ENCODE measurements at regions not wholly inside any gene's neighbourhood (a gene's known extent, or its start where the extent isn't known, plus 50 kb on each side); places are given as distances from the start of the nearest gene placed in this dataset.

DNA sequence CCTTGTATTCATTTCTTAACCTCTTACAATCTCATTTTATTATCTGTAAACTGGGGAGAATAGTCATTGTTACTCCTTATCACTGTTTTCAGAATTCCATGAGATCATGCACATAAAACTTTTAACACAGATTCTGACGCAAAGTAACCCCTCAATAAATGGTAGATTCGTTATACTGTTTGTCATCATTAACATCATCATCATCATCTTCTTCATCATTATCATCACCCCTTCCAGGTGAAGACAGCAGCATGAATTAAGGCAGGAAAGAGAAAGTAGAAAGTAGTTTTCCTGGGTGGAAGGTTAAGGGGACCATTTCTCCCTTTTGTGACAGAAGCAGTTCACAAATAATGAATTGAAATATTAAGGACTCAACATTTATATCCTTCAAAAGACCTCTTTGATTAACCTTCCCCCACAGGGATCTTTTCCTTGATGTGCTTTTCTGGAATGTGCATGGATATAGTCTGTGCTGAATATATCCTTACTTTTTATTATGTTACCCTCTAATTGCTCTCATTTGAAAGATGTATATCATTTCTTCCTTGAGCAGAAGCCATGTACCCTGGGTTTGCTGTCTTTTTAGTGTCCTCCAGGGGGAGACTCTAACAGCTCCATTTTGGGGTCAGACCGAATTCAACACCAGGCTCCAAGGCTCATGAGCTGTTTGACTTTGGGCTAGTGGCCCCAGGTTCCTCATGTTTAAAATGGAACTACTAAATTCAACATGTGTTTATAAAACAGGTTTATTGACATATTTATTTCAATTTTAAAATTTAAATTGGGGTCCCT is 1029.9 kb upstream of the WWC1 start:
- TF ChIP-seq, protein P1, sequence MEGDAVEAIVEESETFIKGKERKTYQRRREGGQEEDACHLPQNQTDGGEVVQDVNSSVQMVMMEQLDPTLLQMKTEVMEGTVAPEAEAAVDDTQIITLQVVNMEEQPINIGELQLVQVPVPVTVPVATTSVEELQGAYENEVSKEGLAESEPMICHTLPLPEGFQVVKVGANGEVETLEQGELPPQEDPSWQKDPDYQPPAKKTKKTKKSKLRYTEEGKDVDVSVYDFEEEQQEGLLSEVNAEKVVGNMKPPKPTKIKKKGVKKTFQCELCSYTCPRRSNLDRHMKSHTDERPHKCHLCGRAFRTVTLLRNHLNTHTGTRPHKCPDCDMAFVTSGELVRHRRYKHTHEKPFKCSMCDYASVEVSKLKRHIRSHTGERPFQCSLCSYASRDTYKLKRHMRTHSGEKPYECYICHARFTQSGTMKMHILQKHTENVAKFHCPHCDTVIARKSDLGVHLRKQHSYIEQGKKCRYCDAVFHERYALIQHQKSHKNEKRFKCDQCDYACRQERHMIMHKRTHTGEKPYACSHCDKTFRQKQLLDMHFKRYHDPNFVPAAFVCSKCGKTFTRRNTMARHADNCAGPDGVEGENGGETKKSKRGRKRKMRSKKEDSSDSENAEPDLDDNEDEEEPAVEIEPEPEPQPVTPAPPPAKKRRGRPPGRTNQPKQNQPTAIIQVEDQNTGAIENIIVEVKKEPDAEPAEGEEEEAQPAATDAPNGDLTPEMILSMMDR (IDR thresholded peaks at IDR 0.05; ENCODE audit: extremely low read depth in 1 of 2, insufficient read depth in 1 of 2, low read depth in 1 of 2, low read length in 2 of 2), result peak; percentile 17
- TF ChIP-seq, protein P2, sequence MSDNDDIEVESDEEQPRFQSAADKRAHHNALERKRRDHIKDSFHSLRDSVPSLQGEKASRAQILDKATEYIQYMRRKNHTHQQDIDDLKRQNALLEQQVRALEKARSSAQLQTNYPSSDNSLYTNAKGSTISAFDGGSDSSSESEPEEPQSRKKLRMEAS (IDR thresholded peaks at IDR 0.05; ENCODE audit: insufficient read depth, insufficient read length), result no peak
- TF ChIP-seq POLR2A (IDR thresholded peaks at IDR 0.05; ENCODE audit: low read depth, low read length) (no peak), MYC (IDR thresholded peaks at IDR 0.05; ENCODE audit: low read depth, low read length) (no peak), EZH2 (IDR thresholded peaks at IDR 0.05; ENCODE audit: borderline replicate concordance, low read depth, low read length, severe bottlenecking) (no peak), GATA2 (IDR thresholded peaks at IDR 0.05; ENCODE audit: insufficient read depth, insufficient read length, low read depth, low read length) (no peak), POLR2AphosphoS5 (IDR thresholded peaks at IDR 0.05; ENCODE audit: insufficient read depth, low read depth, low read length) (no peak)

All from endothelial cell of umbilical vein (primary cell).